Immature natural killer cell (primary cell): ENCODE measurements at regions not wholly inside any gene's neighbourhood (a gene's known extent, or its start where the extent isn't known, plus 50 kb on each side); places are given as distances from the start of the nearest gene placed in this dataset.
"Not testable (repeated sequence)": the region's sequence is repeated elsewhere in the genome, so short reads cannot be mapped to it uniquely, and the experiment has no call there.

ENCODE experiments used
- DNase-seq, 3 donors: peaks; one replicate each; pipeline ENCODE4 v3.0.0; 2022; ENCODE audit warnings: mixed read lengths in 1 of 3
- H3K27ac Mint-ChIP-seq, 6 donors: one replicate each; pipeline ENCODE4 v1.8.0; 2020; ENCODE audit warnings: mixed read lengths in 6 of 6, mild to moderate bottlenecking in 5 of 6, inconsistent platforms in 4 of 6, moderate library complexity in 3 of 6
- H3K27me3 Mint-ChIP-seq, 3 donors: one replicate each; pipeline ENCODE4 v1.8.0; 2020 to 2021; ENCODE audit warnings: low read depth in 3 of 3, mild to moderate bottlenecking in 3 of 3, mixed read lengths in 3 of 3, moderate library complexity in 3 of 3, inconsistent platforms in 1 of 3
- H3K36me3 Mint-ChIP-seq, 3 donors: one replicate each; pipeline ENCODE4 v1.8.0; 2020; ENCODE audit warnings: mixed read lengths in 3 of 3, inconsistent platforms in 2 of 3, mild to moderate bottlenecking in 2 of 3
- H3K4me1 Mint-ChIP-seq, 2 donors: one replicate each; pipeline ENCODE4 v1.8.0; 2020; ENCODE audit warnings: inconsistent platforms in 2 of 2, mild to moderate bottlenecking in 2 of 2, mixed read lengths in 2 of 2, moderate library complexity in 1 of 2
- H3K4me3 Mint-ChIP-seq, 5 donors: one replicate each; pipeline ENCODE4 v1.8.0; 2020; ENCODE audit warnings: mild to moderate bottlenecking in 5 of 5, mixed read lengths in 5 of 5, inconsistent platforms in 3 of 5, moderate library complexity in 3 of 5
- H3K9me3 Mint-ChIP-seq, 6 donors: one replicate each; pipeline ENCODE4 v1.8.0; 2020; ENCODE audit warnings: mild to moderate bottlenecking in 6 of 6, mixed read lengths in 6 of 6, inconsistent platforms in 4 of 6, moderate library complexity in 3 of 6

GRCh38 chr17:27091043-27091497 is 202.8 kb upstream of the WSB1 start:
- H3K4me1 Mint-ChIP-seq: no peaks in the 10 kb centered on the region
- DNase-seq: no peak
- H3K9me3 Mint-ChIP-seq: peaks cover 0 to 7% (median 2%) of the 10 kb centered on the region in 6 donors
- H3K27me3 Mint-ChIP-seq: peaks cover 0 to 4% (median 1%) of the 10 kb centered on the region in 3 donors
- no peak overlapping the region for H3K27ac Mint-ChIP-seq
- H3K36me3 Mint-ChIP-seq: no peaks in the 10 kb centered on the region
- no peak overlapping the region for H3K4me3 Mint-ChIP-seq

GRCh38 chr17:27094179-27094578 is 199.7 kb upstream of the WSB1 start:
- H3K4me1 Mint-ChIP-seq, H3K9me3 Mint-ChIP-seq, H3K27ac Mint-ChIP-seq, H3K36me3 Mint-ChIP-seq, DNase-seq, H3K4me3 Mint-ChIP-seq, H3K27me3 Mint-ChIP-seq: not testable (repeated sequence)

- H3K27ac Mint-ChIP-seq, H3K27me3 Mint-ChIP-seq, DNase-seq, H3K9me3 Mint-ChIP-seq, H3K4me3 Mint-ChIP-seq, H3K4me1 Mint-ChIP-seq, H3K36me3 Mint-ChIP-seq: not testable (repeated sequence)
Measured at GRCh38 chr17:27095821-27096220, 198.1 kb upstream of the WSB1 start.

GRCh38 chr17:27099266-27099665 is 194.6 kb upstream of the WSB1 start:
- DNase-seq, H3K36me3 Mint-ChIP-seq, H3K4me3 Mint-ChIP-seq, H3K4me1 Mint-ChIP-seq, H3K9me3 Mint-ChIP-seq, H3K27me3 Mint-ChIP-seq, H3K27ac Mint-ChIP-seq: not testable (repeated sequence)

DNA sequence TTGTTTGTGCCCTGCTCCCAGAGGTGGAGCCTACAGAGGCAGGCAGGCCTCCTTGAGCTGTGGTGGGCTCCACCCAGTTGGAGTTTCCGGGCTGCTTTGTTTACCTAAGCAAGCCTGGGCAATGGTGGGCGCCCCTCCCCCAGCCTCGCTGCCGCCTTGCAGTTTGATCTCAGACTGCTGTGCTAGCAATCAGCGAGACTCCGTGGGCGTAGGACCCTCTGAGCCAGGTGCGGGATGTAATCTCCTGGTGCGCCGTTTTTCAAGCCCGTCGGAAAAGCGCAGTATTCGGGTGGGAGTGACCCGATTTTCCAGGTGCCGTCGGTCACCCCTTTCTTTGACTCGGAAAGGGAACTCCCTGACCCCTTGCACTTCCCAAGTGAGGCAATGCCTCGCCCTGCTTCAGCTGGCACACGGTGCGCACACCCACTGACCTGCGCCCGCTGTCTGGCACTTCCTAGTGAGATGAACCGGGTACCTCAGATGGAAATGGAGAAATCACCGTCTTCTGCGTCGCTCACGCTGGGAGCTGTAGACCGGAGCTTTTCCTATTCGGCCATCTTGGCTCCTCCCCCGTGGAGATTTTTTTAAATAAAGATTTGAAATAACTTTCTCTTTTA is 189.2 kb upstream of the WSB1 start:
- not testable (repeated sequence) for H3K27ac Mint-ChIP-seq, H3K4me1 Mint-ChIP-seq, H3K36me3 Mint-ChIP-seq, DNase-seq, H3K9me3 Mint-ChIP-seq, H3K4me3 Mint-ChIP-seq
- H3K27me3 Mint-ChIP-seq: peaks cover 2 to 14% (median 5%) of the 10 kb centered on the region in 3 donors

GRCh38 chr17:27105636-27106035 is 188.3 kb upstream of the WSB1 start:
- Mint-ChIP-seq H3K4me3 (no peak overlapping the region), H3K36me3 (no peaks in the 10 kb centered on the region), H3K4me1 (no peaks in the 10 kb centered on the region), H3K9me3 (peaks cover 0 to 4% (median 0%) of the 10 kb centered on the region in 6 donors), H3K27me3 (peaks cover 0 to 14% (median 5%) of the 10 kb centered on the region in 3 donors), H3K27ac (no peak overlapping the region)
- no peak for DNase-seq

DNA sequence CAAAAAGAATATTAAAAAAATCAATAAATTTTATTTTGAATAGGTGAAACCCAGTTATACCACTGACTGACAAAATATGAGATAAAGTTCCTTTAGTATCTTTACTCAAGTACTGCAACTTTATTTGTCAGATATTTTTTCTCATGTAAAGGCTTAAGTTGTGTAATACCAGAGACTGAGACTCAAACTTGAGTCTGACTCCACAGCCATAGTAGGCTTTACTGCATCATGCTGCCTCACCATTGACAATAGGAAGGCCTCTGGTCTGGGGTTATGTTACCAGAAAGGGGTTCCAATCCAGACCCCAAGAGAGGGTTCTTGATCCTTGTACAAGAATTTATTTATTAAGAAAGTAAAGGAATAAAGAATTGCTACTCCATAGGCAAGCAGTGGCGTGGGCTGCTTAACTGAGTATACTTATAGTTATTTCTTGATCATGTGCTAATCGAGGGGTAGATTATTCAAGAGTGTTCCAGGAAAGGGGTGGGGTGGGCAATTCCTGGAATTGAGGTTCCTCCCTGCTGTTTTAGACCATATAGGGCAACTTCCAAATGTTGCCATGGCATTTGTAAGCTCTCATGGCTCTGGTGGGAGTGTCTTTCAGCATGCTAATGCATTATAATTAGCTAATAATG is 187.4 kb upstream of the WSB1 start:
- no peak overlapping the region for H3K4me3 Mint-ChIP-seq
- H3K27me3 Mint-ChIP-seq: peaks cover 0 to 14% (median 5%) of the 10 kb centered on the region in 3 donors
- H3K4me1 Mint-ChIP-seq: no peaks in the 10 kb centered on the region
- H3K27ac Mint-ChIP-seq: no peak overlapping the region
- DNase-seq: no peak
- peaks cover 0 to 4% (median 0%) of the 10 kb centered on the region in 6 donors for H3K9me3 Mint-ChIP-seq
- no peaks in the 10 kb centered on the region for H3K36me3 Mint-ChIP-seq

- H3K27me3 Mint-ChIP-seq: peaks cover 0 to 14% (median 6%) of the 10 kb centered on the region in 3 donors
- H3K4me1 Mint-ChIP-seq: no peaks in the 10 kb centered on the region
- H3K9me3 Mint-ChIP-seq: peaks cover 0 to 4% (median 0%) of the 10 kb centered on the region in 6 donors
- DNase-seq: no peak
- no peaks in the 10 kb centered on the region for H3K36me3 Mint-ChIP-seq
- no peak overlapping the region for H3K27ac Mint-ChIP-seq
- no peak overlapping the region for H3K4me3 Mint-ChIP-seq
Measured at GRCh38 chr17:27106982-27107360, 186.9 kb upstream of the WSB1 start.

DNA sequence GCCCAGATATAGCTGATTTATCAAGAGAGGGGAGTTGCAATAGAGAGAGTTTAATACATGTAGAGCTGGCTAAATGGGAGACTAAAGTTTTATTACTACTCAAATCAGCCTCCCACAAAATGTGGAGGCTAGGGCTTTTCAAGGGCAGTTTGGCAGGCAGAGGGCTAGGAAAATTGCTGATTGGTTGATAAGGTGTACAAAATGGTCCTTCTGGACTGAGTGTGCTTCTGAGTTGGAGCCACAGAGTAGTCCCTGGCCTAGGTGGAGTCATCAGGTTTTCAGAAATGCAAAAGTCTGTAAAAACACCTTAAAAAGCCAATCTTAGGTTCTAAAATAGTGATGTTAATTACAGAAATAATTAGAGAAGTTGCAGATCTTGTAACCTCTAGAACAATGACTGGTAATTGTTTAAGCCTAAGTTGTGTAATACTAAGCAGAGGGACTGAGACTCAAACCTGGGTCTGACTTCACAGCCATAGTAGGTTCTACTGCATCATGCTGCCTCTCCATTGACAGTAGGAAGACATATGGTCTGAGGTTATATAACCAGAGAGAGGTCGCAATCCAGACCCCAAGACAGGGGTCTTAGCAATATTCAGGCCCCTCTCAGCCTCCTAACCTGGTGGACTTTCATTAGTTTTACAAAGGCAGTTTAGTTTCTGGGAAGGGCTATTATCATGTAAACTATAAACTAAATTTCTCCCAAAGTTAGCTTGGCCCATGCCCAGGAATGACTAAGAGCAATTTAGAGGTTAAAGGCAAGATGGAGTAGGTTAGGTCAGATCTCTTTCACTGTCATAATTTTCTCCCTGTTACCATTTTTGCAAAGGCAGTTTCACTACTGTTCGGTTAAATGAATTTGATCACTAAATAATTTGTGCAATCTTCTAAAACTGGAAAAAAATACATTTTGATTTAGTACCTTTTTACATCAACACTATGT is 186.3 kb upstream of the WSB1 start:
- H3K36me3 Mint-ChIP-seq, H3K4me1 Mint-ChIP-seq, H3K27ac Mint-ChIP-seq, DNase-seq, H3K9me3 Mint-ChIP-seq, H3K4me3 Mint-ChIP-seq: not testable (repeated sequence)
- H3K27me3 Mint-ChIP-seq: peaks cover 0 to 14% (median 6%) of the 10 kb centered on the region in 3 donors

DNA sequence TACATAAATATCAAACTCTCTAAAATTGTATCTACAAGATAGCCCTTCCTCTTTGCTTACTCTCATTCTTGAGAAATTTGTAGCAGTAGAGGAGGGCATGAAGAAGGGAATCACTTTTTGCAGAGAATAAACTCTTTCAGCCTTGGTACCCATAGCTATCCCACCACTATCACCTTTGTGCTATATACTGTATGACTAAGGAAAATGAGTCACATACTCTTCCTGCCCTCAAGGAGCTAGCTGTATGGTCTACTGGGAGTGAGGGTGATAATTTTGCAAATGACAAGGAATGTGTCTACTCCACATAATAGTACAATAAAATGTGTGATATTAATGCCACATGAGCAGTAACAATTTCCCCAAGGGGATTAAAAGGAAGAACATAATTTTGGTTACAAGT is 184.6 kb upstream of the WSB1 start:
- Mint-ChIP-seq H3K4me1 (no peaks in the 10 kb centered on the region), H3K36me3 (no peaks in the 10 kb centered on the region), H3K27ac (no peak overlapping the region), H3K27me3 (peaks cover 0 to 14% (median 6%) of the 10 kb centered on the region in 3 donors), H3K4me3 (no peak overlapping the region), H3K9me3 (peaks cover 0 to 4% (median 0%) of the 10 kb centered on the region in 6 donors)
- no peak for DNase-seq

- Mint-ChIP-seq H3K4me3 (no peak overlapping the region), H3K9me3 (peaks cover 0 to 4% (median 0%) of the 10 kb centered on the region in 6 donors), H3K27ac (no peak overlapping the region), H3K27me3 (no peaks in the 10 kb centered on the region), H3K4me1 (no peaks in the 10 kb centered on the region), H3K36me3 (no peaks in the 10 kb centered on the region)
- DNase-seq: no peak
Measured at GRCh38 chr17:27153005-27153404, 140.9 kb upstream of the WSB1 start.

GRCh38 chr17:27155866-27156265 is 138.0 kb upstream of the WSB1 start:
- DNase-seq: no peak
- Mint-ChIP-seq H3K4me3 (no peak overlapping the region), H3K27ac (no peak overlapping the region), H3K4me1 (no peaks in the 10 kb centered on the region), H3K27me3 (no peaks in the 10 kb centered on the region), H3K9me3 (peaks cover 0 to 6% (median 0%) of the 10 kb centered on the region in 6 donors), H3K36me3 (no peaks in the 10 kb centered on the region)

DNA sequence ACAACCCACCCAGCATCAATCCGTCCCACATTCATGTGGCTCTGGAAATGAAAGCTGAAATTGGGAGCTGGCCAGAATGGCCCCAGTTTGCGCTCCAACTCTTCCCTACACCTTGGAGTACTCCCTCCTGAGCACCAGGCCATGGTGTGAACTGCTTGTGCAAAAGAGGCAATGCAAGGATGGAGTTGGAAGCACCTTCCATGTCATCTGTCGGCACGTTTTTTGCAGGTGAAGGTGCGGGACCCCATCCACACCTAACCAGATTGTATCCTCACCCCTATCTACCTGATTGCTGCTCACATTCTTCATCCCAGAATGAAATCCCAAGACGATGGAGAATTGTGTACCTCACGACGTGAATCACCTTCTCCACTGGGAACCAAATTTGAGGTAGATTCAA is 136.6 kb upstream of the WSB1 start:
- Mint-ChIP-seq H3K36me3 (no peaks in the 10 kb centered on the region), H3K4me1 (no peaks in the 10 kb centered on the region), H3K27ac (no peak overlapping the region), H3K27me3 (no peaks in the 10 kb centered on the region), H3K4me3 (no peak overlapping the region), H3K9me3 (peaks cover 0 to 6% (median 0%) of the 10 kb centered on the region in 6 donors)
- no peak for DNase-seq

GRCh38 chr17:27157898-27158297 is 136.0 kb upstream of the WSB1 start:
- H3K36me3 Mint-ChIP-seq: peaks cover 0 to 2% (median 0%) of the 10 kb centered on the region in 3 donors
- no peaks in the 10 kb centered on the region for H3K27me3 Mint-ChIP-seq
- no peak overlapping the region for H3K4me3 Mint-ChIP-seq
- H3K4me1 Mint-ChIP-seq: no peaks in the 10 kb centered on the region
- DNase-seq: no peak
- no peak overlapping the region for H3K27ac Mint-ChIP-seq
- peaks cover 0 to 6% (median 0%) of the 10 kb centered on the region in 6 donors for H3K9me3 Mint-ChIP-seq
